Activated CD8-positive, alpha-beta memory T cell treated with anti-CD3 and anti-CD28 coated beads for 24 hours (primary cell): ENCODE measurements at regions not wholly inside any gene's neighbourhood (a gene's known extent, or its start where the extent isn't known, plus 50 kb on each side); places are given as distances from the start of the nearest gene placed in this dataset.
A peak's percentile ranks its signal among the peaks of the same experiment; 100 is the strongest.
"Not testable (repeated sequence)": the region's sequence is repeated elsewhere in the genome, so short reads cannot be mapped to it uniquely, and the experiment has no call there.

ENCODE experiments used
- DNase-seq: peaks from one replicate; pipeline ENCODE4 v3.0.0-alpha.2; 2020

DNA sequence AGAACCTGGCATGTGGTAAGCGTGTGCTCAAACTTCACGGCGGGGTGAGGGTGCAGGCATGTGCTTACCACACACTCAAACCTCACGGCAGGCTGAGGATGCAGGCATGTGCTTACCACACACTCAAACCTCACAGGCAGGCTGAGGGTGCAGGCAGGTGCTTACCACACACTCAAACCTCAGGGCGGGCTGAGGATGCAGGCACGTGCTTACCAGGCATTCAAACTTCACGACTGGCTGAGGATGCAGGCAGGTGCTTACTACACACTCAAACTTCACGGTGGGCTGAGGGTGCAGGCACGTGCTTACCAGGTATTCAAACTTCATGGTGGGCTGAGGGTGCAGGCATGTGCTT lies 105.0 kb upstream of the ALKAL2 start:
- DNase-seq: no peak

- no peak for DNase-seq
Measured at GRCh38 chr2:392181-392925, 104.5 kb upstream of the ALKAL2 start.

- no peak for DNase-seq
Measured at GRCh38 chr2:391696-392095, 103.8 kb upstream of the ALKAL2 start.

DNA sequence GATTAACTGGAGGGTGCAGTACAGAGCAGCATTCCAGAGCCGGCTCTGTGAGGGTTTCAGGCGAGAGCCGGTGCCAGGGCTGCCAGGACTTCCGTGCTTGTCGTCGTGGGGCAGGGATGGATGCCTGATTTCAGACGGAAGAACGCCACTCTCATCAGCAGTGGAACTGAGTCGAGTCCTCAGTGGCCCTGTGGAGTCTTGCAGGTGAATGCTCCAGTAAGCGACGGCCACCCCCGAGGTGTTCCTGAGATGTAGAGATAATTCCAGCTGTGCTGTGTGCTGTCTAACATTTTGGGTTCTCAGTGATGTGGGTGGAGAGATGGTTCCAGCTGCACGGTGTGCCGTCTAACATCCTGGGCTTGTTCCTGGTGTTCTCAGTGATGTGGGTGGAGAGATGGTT lies 103.1 kb upstream of the ALKAL2 start:
- no peak for DNase-seq

DNA sequence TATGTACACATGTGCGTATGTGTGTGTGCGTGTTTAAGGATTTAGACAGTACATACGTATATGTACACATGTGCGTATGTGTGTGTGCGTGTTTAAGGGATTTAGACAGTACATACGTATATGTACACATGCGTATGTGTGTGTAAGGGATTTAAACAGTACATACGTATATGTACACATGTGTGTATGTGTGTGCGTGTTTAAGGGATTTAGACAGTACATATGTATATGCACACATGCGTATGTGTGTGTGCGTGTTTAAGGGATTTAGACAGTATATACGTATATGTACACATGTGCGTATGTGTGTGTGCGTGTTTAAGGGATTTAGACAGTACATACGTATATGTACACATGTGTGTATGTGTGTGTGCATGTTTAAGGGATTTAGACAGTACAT lies 102.1 kb upstream of the ALKAL2 start:
- not testable (repeated sequence) for DNase-seq

- peak; percentile 15 for DNase-seq
Measured at GRCh38 chr2:388752-389151, 100.9 kb upstream of the ALKAL2 start.

GRCh38 chr2:387980-388421 lies 100.1 kb upstream of the ALKAL2 start:
- DNase-seq: no peak

DNA sequence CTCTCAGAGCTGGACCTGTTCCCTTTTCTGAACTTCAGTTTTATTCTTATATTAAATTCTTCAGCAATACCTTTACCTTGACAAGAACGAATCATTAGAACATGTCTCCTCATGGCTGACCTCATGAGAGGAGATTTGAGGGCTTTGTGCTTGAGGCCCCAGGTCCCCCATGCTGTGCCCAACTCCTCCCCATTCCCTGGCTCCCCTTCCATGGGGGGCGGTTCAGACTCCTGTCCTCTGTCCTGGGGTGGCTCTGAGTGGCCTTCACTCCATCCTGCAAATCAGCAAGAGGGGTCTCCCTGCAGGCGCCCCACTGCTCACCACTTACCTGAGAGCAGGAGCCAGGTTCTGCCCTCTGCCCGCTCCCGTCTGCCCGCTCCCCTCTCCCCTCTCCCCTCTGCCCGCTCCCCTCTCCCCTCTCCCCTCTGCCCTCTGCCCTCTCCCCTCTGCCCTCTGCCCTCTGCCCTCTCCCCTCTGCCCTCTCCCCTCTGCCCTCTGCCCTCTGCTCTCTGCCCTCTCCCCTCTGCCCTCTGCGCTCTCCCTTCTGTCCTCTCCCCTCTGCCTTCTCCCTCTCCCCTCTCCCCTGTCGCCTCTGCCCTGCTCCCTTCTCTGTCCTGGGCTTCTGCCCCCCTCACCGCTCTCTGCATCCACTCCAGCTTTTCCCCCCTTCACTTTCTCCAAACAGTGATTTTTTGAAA lies 98.7 kb upstream of the ALKAL2 start:
- DNase-seq: no peak

GRCh38 chr2:385785-386184 lies 97.9 kb upstream of the ALKAL2 start:
- no peak for DNase-seq

DNA sequence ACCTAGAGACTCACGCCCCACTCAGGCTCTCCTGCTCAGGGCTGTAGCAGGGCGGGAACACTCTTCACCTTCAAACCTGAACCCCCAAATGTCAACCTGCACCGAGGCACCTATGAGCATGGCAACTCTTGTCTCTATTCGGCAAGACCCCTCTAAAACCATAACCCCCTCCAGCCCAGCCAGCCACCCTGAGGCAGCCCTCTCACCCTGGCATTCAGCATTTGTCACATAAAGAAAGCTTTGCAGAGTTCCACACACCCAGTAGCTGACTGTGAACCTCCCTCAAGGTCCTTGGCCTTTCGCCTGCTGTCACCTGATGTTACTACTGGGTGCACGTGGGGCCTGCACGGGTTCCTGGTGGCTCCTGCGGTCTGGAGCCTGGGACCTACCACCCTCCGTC lies 97.2 kb upstream of the ALKAL2 start:
- DNase-seq: no peak

GRCh38 chr2:383888-384287 lies 96.0 kb upstream of the ALKAL2 start:
- no peak for DNase-seq

DNA sequence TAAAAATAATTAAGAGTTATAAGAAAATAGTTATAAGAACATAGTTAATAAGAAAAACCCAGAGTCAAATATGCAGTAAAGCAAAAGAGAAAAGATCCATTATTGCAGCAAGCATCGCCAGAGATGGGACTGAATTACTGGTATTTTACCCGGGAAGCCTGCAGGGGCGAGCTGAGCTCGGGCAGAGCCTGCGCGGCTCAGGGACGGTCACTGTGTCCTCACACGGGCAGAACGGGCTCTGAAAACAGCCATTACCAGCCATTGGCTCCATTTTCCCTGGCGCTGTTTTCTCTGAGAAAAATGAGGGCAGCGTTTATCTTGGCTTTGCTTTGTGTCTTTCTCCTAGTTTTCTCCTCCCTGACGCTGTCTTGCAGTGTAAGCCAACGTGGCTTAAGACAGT lies 95.3 kb upstream of the ALKAL2 start:
- DNase-seq: no peak

DNA sequence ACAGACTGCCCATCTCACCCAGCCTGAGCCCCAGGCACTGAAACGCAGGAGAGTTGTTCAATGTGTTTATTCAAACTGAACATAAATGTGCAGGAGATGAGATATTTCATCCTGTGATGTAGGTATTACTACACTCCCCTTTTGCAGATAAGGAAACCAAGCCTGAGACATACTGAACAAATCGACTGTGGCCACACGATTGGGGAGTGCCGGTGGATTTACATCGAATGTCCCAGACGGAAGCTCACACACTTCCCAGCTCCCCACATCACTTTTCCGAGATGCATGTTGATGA lies 94.8 kb upstream of the ALKAL2 start:
- DNase-seq: no peak

DNA sequence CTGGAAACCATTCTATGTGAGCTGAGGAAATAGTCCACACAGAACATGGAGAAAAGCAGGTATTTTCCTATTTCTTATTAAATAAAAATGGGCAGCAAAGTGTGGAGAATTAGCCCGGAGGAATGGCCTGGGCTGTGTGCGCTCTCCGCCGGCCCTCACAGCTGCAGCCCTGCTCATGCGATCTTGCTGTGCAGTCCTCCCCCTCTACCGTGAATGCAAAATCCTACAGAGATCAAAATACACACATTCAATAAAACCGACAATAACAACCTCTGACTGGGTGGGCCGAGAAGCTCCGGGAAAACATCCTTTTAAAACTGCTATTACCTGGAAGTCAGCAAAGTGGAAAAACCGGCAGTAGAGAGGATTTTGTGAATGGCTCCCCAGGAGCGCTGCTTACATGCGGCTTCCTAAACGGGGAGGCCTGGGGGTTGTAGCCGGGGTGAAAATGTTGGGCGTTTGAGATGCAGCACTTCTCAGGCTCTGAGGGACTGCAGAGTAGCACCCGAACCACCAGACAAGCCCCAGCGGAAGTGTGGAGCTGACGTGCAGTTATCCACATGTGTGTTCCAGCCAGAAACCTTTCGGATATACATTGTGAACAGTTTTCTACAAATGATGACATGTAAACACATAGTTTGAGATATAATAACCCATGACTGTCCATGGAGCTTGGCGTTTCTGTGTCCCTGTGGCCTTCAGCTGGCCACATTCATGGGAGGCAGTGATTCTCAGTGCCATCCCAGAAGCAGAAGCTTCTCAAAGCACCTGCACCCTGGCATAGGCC lies 94.2 kb upstream of the ALKAL2 start:
- DNase-seq: no peak

- no peak for DNase-seq
Measured at GRCh38 chr2:381181-381580, 93.3 kb upstream of the ALKAL2 start.

- no peak for DNase-seq
Measured at GRCh38 chr2:380772-381171, 92.9 kb upstream of the ALKAL2 start.

DNA sequence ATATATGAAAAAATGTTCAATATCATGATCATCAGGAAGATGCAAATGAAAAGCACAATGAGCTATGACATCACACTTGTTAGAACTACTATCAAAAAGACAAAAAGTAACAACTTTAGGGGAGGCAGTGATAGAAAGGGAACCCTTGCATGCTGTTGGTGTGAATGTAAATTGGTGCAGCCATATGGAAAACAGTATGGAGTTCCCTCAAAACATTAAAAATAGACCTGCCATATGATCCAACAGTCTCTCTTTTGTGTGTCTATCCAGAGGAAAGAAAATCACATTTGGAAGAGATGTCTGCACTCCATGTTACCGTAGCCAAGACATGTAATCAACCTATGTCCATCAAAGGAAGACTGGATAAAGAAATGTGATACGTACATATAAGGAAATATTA lies 92.3 kb upstream of the ALKAL2 start:
- DNase-seq: no peak

GRCh38 chr2:379778-380177 lies 91.9 kb upstream of the ALKAL2 start:
- no peak for DNase-seq

DNA sequence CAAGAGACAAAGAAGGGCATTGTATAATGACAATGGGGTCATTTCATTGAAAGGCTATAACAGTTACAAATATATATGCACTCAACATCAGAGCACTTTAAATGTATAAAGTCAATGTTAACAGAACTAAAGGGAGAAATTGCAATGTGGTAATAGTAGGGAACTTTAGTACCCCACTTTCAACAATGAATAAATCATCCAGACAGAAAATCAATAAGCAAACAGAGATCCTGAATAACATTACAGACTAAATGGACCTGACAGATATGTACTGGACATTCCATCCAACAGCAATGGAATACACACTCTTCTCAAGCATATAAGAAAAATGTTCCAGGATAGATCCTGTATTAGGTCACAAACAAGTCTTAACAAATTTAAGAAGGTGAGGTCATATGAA lies 90.5 kb upstream of the ALKAL2 start:
- no peak for DNase-seq

GRCh38 chr2:377414-377813 lies 89.5 kb upstream of the ALKAL2 start:
- no peak for DNase-seq

- no peak for DNase-seq
Measured at GRCh38 chr2:375956-376307, 88.0 kb upstream of the ALKAL2 start.

DNA sequence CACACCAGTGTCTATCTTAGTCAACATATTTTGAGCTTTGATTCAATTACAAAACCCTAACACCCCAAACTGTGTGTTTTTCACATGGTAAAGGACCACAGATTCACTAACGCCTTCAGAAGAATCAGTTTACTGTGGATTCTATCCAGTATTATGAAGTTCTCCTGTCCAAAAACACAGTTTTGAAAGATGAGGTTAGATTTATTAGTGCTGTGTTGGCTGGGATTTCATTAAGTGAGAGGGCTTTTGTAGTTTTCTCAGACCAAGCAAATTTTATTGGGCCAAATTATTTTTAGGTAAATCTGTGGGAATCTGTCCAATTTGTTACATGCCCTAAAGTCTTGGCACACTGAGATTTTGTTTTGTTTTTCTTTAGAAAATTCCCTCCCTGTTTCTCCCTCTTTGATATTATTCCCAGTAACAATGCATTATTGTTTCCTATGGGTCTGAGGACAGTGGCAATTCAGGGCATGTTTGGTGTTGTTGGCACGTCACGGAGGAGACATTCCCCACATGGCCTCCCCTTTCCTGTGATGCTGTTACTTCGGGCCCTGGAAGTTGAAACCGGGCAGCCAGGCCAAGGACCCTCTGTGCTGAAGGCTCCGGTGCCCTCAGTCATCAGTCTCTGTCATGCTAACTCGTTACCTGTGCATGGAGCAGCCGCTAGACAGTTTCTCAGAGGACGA lies 87.5 kb upstream of the ALKAL2 start:
- DNase-seq: no peak

- no peak for DNase-seq
Measured at GRCh38 chr2:368386-368785, 80.5 kb upstream of the ALKAL2 start.

GRCh38 chr2:367246-367645 lies 79.4 kb upstream of the ALKAL2 start:
- no peak for DNase-seq
